ENCODE measurements at regions not wholly inside any gene's neighbourhood (a gene's known extent, or its start where the extent isn't known, plus 50 kb on each side); places are given as distances from the start of the nearest gene placed in this dataset.

DNA sequence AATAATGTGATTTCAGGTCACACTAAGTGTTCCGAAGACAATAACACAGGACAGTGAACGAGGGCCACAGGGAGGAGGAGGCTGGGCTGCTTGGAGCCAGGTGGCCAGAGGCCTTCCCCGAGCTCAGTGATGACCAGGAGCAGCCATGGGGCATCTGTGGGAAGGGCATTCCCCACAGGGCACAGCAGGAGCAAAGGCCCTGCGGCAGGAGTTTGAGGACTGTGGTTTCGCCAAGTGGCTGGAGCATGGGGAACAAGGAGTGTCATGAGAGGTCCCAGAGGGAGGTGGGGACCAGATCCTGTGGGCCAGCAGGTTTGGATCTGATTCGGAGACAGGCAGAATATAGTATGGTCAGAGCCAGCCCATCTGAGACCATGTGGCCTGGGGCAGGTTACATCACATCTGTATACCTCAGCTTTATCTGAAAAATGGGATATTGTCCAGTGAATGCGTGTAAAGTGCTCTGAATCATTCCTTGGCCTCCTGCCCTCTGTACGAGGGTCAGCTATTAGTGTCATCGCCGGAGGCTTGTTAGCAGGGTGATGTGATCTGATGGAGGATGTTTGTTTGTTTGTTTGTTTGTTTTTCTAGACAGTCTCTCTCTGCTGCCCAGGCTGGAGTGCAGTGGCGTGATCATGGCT, 176.8 kb downstream of the KATNIP start:
- Histone ChIP-seq H3K27ac (no peak overlapping the region), H3K79me2 (ENCODE audit: low read depth) (no peaks in the 10 kb centered on the region), H3K9me2 (ENCODE audit: insufficient read depth) (no peaks in the 10 kb centered on the region), H3K4me1 (replicated peaks; ENCODE audit: insufficient read depth) (no peaks in the 10 kb centered on the region), H3F3A (ENCODE audit: insufficient read depth, low read depth) (no peaks in the 10 kb centered on the region), H3K4me2 (no peak overlapping the region), H3K9me3 (ENCODE audit: insufficient read depth, low read depth) (no peaks in the 10 kb centered on the region), H3K36me3 (ENCODE audit: low read depth) (0 out of 2 replicates have a peak, but pooled peaks cover 7% of the 10 kb centered on the region), H3K4me3 (no peak overlapping the region), H4K20me1 (ENCODE audit: insufficient read depth) (no peaks in the 10 kb centered on the region), H3K27me3 (ENCODE audit: insufficient read depth, low read depth) (no peaks in the 10 kb centered on the region), H2AFZ (no peak overlapping the region)
- ChIA-PET POLR2A (ENCODE audit: unreplicated experiment) (interaction anchor here (0.6 to 0.8 kb wide), 2 partner anchors 661 to 929 kb away, joined by 4 to 9 read pairs; no protein-coding TSS in a partner anchor), CTCF (no interaction called here)
- DNase-seq: peak in 1 of 2 experiments; percentile 15
- TF ChIP-seq EZH2 (IDR thresholded peaks at IDR 0.05; ENCODE audit: low read depth): no peak
- TF ChIP-seq, protein P1, sequence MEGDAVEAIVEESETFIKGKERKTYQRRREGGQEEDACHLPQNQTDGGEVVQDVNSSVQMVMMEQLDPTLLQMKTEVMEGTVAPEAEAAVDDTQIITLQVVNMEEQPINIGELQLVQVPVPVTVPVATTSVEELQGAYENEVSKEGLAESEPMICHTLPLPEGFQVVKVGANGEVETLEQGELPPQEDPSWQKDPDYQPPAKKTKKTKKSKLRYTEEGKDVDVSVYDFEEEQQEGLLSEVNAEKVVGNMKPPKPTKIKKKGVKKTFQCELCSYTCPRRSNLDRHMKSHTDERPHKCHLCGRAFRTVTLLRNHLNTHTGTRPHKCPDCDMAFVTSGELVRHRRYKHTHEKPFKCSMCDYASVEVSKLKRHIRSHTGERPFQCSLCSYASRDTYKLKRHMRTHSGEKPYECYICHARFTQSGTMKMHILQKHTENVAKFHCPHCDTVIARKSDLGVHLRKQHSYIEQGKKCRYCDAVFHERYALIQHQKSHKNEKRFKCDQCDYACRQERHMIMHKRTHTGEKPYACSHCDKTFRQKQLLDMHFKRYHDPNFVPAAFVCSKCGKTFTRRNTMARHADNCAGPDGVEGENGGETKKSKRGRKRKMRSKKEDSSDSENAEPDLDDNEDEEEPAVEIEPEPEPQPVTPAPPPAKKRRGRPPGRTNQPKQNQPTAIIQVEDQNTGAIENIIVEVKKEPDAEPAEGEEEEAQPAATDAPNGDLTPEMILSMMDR (conservative IDR thresholded peaks at IDR 0.05): no peak
- intact Hi-C loops (cut with micrococcal nuclease; ENCODE audit: unreplicated experiment): no loop called here
- no TSS peak for BruUV-seq (replicated peaks)

DNA sequence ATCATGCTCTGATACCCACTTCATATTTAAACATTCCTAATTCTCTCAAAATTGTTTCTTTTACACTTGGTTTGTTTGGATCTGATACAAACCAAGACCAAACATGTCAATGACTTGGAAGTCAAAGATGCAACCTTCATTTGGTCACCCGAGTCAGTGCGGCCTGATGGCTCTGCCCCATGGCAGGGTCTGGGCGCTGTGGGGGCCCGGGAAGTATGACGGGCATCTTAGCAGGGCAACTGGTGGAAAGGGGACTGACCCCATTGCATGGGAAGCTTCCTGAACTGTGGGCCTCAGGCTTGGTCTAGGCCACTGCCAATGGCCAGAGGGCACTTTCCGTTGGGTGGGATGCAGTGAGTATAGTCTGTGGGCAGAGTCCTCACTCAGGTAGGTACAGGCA, 178.0 kb downstream of the KATNIP start:
- H3F3A ChIP-seq (ENCODE audit: insufficient read depth, low read depth): no peaks in the 10 kb centered on the region
- H3K36me3 ChIP-seq (ENCODE audit: low read depth): no peaks in the 10 kb centered on the region
- no peaks in the 10 kb centered on the region for H3K9me3 ChIP-seq (ENCODE audit: insufficient read depth, low read depth)
- H2AFZ ChIP-seq: no peak overlapping the region
- no peaks in the 10 kb centered on the region for H3K27me3 ChIP-seq (ENCODE audit: insufficient read depth, low read depth)
- no TSS peak for BruUV-seq (replicated peaks)
- CTCF ChIA-PET: no interaction called here
- no peak overlapping the region for H3K4me2 ChIP-seq
- no peak overlapping the region for H3K27ac ChIP-seq
- no peaks in the 10 kb centered on the region for H3K9me2 ChIP-seq (ENCODE audit: insufficient read depth)
- intact Hi-C loops (cut with micrococcal nuclease; ENCODE audit: unreplicated experiment): no loop called here
- no peaks in the 10 kb centered on the region for H4K20me1 ChIP-seq (ENCODE audit: insufficient read depth)
- no peak for DNase-seq
- no peaks in the 10 kb centered on the region for H3K4me1 ChIP-seq (replicated peaks; ENCODE audit: insufficient read depth)
- no peaks in the 10 kb centered on the region for H3K79me2 ChIP-seq (ENCODE audit: low read depth)
- no peak overlapping the region for H3K4me3 ChIP-seq
- POLR2A ChIA-PET (ENCODE audit: unreplicated experiment): interaction anchor here (0.6 kb wide), 2 partner anchors 307 to 1177 kb away, joined by 3 to 4 read pairs; no protein-coding TSS in a partner anchor
- TF ChIP-seq EZH2 (IDR thresholded peaks at IDR 0.05; ENCODE audit: low read depth): no peak
- TF ChIP-seq, protein P1 (conservative IDR thresholded peaks at IDR 0.05): no peak

DNA sequence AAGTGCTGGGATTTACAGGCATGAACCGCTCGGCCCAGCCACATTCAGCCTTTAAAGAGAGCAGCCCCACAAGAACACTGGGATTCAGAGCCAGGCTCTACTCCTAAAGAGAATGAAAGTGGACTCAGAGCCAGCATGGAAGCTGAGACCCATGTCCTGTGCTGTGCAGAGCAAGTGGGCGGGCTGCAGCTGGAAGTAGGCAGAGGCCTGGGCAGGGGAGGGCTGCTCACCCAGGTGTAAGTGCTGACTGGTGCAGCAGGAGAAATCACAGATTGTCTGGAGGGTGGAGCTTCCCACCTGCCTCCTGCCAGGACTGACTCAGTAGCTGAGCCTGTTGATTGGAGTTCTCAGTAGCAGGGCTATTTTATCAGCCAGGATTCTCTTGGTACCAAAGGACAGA, 178.7 kb downstream of the KATNIP start:
- Histone ChIP-seq H3K9me3 (ENCODE audit: insufficient read depth, low read depth) (no peaks in the 10 kb centered on the region), H3K27me3 (ENCODE audit: insufficient read depth, low read depth) (no peaks in the 10 kb centered on the region), H3K4me2 (no peak overlapping the region), H3K9me2 (ENCODE audit: insufficient read depth) (no peaks in the 10 kb centered on the region), H3F3A (ENCODE audit: insufficient read depth, low read depth) (no peaks in the 10 kb centered on the region), H4K20me1 (ENCODE audit: insufficient read depth) (no peaks in the 10 kb centered on the region), H3K27ac (no peak overlapping the region), H3K4me3 (no peak overlapping the region), H3K79me2 (ENCODE audit: low read depth) (no peaks in the 10 kb centered on the region), H3K36me3 (ENCODE audit: low read depth) (no peaks in the 10 kb centered on the region), H3K4me1 (replicated peaks; ENCODE audit: insufficient read depth) (no peaks in the 10 kb centered on the region), H2AFZ (no peak overlapping the region)
- no peak for TF ChIP-seq EZH2 (IDR thresholded peaks at IDR 0.05; ENCODE audit: low read depth)
- TF ChIP-seq, protein P1 (conservative IDR thresholded peaks at IDR 0.05): no peak
- ChIA-PET POLR2A (ENCODE audit: unreplicated experiment) (no interaction called here), CTCF (interaction anchor here (0.7 kb wide), 1 partner anchor 30 kb away, joined by 3 read pairs; no protein-coding TSS in a partner anchor)
- DNase-seq: no peak
- intact Hi-C loops (cut with micrococcal nuclease; ENCODE audit: unreplicated experiment): no loop called here
- BruUV-seq (replicated peaks): no TSS peak

Data from PC-9 (cell line).